Liver (tissue), 8 donors: ENCODE measurements at regions not wholly inside any gene's neighbourhood (a gene's known extent, or its start where the extent isn't known, plus 50 kb on each side); places are given as distances from the start of the nearest gene placed in this dataset.

Experiments used
- DNase-seq: peaks from one replicate; pipeline ENCODE4 v3.0.0-alpha.2; 2017; ENCODE audit warnings: low spot score
- H3K27ac ChIP-seq, 2 donors: one replicate each; pipeline ENCODE4 v1.7.0; 2013; ENCODE audit warnings: inconsistent platforms in 2 of 2, low read length in 2 of 2, control low read depth in 1 of 2, low read depth in 1 of 2, mild to moderate bottlenecking in 1 of 2
- H3K27me3 ChIP-seq, 4 donors: one replicate each; pipeline versions ENCODE4 v1.6.1 to v1.7.0; 2013; ENCODE audit warnings: low read length in 3 of 4, inconsistent platforms in 1 of 4, mild to moderate bottlenecking in 1 of 4, moderate library complexity in 1 of 4; ENCODE audit not compliant: control insufficient read depth in 4 of 4, insufficient read depth in 4 of 4
- H3K36me3 ChIP-seq, 4 donors: one replicate each; pipeline versions ENCODE4 v1.6.1 to v1.7.0; 2013; ENCODE audit warnings: low read length in 3 of 4, mild to moderate bottlenecking in 3 of 4, low read depth in 1 of 4, moderate library complexity in 1 of 4; ENCODE audit not compliant: control insufficient read depth in 4 of 4, insufficient read depth in 3 of 4
- H3K4me1 ChIP-seq, 4 donors: one replicate each; pipeline versions ENCODE4 v1.6.1 to v1.7.0; 2013; ENCODE audit warnings: low read length in 3 of 4, mild to moderate bottlenecking in 3 of 4, moderate library complexity in 1 of 4; ENCODE audit not compliant: control insufficient read depth in 4 of 4, insufficient read depth in 4 of 4
- H3K4me3 ChIP-seq, 3 donors: one replicate each; pipeline versions ENCODE4 v1.6.1 to v1.7.0; 2013; ENCODE audit warnings: low read length in 3 of 3, control low read depth in 1 of 3, low read depth in 1 of 3, mild to moderate bottlenecking in 1 of 3
- H3K9ac ChIP-seq, 2 donors: one replicate each; pipeline ENCODE4 v1.7.0; 2013; ENCODE audit warnings: low read length in 2 of 2, mild to moderate bottlenecking in 2 of 2, moderate library complexity in 2 of 2, control low read depth in 1 of 2, low read depth in 1 of 2
- H3K9me3 ChIP-seq, 4 donors: one replicate each; pipeline versions ENCODE4 v1.6.1 to v1.7.0; 2013; ENCODE audit warnings: low read length in 3 of 4; ENCODE audit not compliant: control insufficient read depth in 4 of 4
- EGR1 ChIP-seq, 2 donors: IDR thresholded peaks; 2 replicates each; pipeline ENCODE4 v1.6.1; 2016 to 2018; ENCODE audit warnings: antibody characterized with exemption in 2 of 2, low read depth in 2 of 2
- FOXA1 ChIP-seq: IDR thresholded peaks from 2 replicates; pipeline ENCODE4 v1.6.1; 2016; ENCODE audit warnings: antibody characterized with exemption
- FOXA2 ChIP-seq: IDR thresholded peaks from 2 replicates; pipeline ENCODE4 v1.6.1; 2016; ENCODE audit warnings: antibody characterized with exemption
- GABPA ChIP-seq, 2 donors: IDR thresholded peaks in 1 of 2; conservative IDR thresholded peaks in 1 of 2; 2 replicates each; pipeline ENCODE4 v1.6.1; 2016; ENCODE audit warnings: antibody characterized with exemption in 2 of 2, mild to moderate bottlenecking in 1 of 2, moderate library complexity in 1 of 2
- HNF4A ChIP-seq, 2 donors: conservative IDR thresholded peaks; 2 replicates each; pipeline ENCODE4 v1.6.1; 2016; ENCODE audit warnings: antibody characterized with exemption in 2 of 2, mild to moderate bottlenecking in 2 of 2
- HNF4G ChIP-seq: IDR thresholded peaks from 2 replicates; pipeline ENCODE4 v1.6.1; 2016; ENCODE audit warnings: antibody characterized with exemption
- JUND ChIP-seq, 2 donors: IDR thresholded peaks; 2 replicates each; pipeline ENCODE4 v1.6.1; 2016; ENCODE audit warnings: antibody characterized with exemption in 2 of 2
- NR2F2 ChIP-seq: IDR thresholded peaks from 2 replicates; pipeline ENCODE4 v1.6.1; 2016; ENCODE audit warnings: antibody characterized with exemption
- RAD21 ChIP-seq, 2 donors: IDR thresholded peaks; 2 replicates each; pipeline ENCODE4 v1.6.1; 2016; ENCODE audit warnings: antibody characterized with exemption in 2 of 2, mild to moderate bottlenecking in 2 of 2
- RXRA ChIP-seq, 2 donors: IDR thresholded peaks; 2 replicates each; pipeline ENCODE4 v1.6.1; 2017 to 2018; ENCODE audit warnings: antibody characterized with exemption in 2 of 2, mild to moderate bottlenecking in 1 of 2
- SP1 ChIP-seq: IDR thresholded peaks from 2 replicates; pipeline ENCODE4 v1.6.1; 2018; ENCODE audit warnings: antibody characterized with exemption, mild to moderate bottlenecking
- TAF1 ChIP-seq: conservative IDR thresholded peaks from 2 replicates; pipeline ENCODE4 v1.6.1; 2016; ENCODE audit warnings: antibody characterized with exemption, mild to moderate bottlenecking
- YY1 ChIP-seq: IDR thresholded peaks from 2 replicates; pipeline ENCODE4 v1.6.1; 2016; ENCODE audit warnings: antibody characterized with exemption, mild to moderate bottlenecking
- WGBS: extraction: QIAGEN DNeasy Blood & Tissue Kit; methylation state at CpG from one replicate; pipeline ENCODE4 v1.1.7; 2013; 5-methylcytosine and 5-hydroxymethylcytosine counted together
- TF ChIP-seq, protein P1 (sequence below): IDR thresholded peaks from 2 replicates; pipeline ENCODE4 v1.6.1; 2016; ENCODE audit warnings: antibody characterized with exemption, mild to moderate bottlenecking
- TF ChIP-seq, protein P2 (sequence below): IDR thresholded peaks from 2 replicates; pipeline ENCODE4 v1.6.1; 2016; ENCODE audit warnings: antibody characterized with exemption
- TF ChIP-seq, protein P3 (sequence below): fragments of 150-350 bp; IDR thresholded peaks from 2 replicates; pipeline ENCODE4 v1.5.1; 2017; ENCODE audit warnings: improper control_type of control experiment, low read depth, low read length; ENCODE audit not compliant: missing input control
- TF ChIP-seq, protein P4 (sequence below): IDR thresholded peaks from 2 replicates; pipeline ENCODE4 v1.6.1; 2016; ENCODE audit warnings: antibody characterized with exemption
- TF ChIP-seq, protein P5 (sequence below): IDR thresholded peaks from 2 replicates; pipeline ENCODE4 v1.6.1; 2016; ENCODE audit warnings: antibody characterized with exemption
- donor health status: healthy.
- donor health status: healthy.
- donor health status: healthy.
- donor health status: healthy.
- donor health status: healthy.

DNA sequence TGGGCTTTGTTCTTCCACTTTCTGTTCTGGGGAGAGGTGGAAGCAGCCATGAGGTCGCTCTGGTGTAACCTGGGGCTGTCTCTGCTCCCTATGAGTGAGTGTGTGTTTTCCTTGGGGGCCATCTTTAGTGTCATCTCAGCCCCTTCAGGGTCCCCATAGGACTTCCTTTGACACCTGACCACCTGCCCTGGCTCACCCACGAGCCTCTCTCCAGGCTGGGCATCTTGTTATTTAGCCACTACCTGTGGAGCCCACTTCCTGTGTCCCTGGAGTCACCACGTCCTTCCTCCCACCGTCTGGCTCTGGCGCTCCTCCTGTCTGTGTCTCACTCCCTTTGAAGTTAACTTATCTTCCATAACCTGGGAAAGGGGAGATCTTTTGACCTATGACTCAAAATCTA is 176.0 kb downstream of the UXS1 start (continued):
- TF ChIP-seq, protein P1, sequence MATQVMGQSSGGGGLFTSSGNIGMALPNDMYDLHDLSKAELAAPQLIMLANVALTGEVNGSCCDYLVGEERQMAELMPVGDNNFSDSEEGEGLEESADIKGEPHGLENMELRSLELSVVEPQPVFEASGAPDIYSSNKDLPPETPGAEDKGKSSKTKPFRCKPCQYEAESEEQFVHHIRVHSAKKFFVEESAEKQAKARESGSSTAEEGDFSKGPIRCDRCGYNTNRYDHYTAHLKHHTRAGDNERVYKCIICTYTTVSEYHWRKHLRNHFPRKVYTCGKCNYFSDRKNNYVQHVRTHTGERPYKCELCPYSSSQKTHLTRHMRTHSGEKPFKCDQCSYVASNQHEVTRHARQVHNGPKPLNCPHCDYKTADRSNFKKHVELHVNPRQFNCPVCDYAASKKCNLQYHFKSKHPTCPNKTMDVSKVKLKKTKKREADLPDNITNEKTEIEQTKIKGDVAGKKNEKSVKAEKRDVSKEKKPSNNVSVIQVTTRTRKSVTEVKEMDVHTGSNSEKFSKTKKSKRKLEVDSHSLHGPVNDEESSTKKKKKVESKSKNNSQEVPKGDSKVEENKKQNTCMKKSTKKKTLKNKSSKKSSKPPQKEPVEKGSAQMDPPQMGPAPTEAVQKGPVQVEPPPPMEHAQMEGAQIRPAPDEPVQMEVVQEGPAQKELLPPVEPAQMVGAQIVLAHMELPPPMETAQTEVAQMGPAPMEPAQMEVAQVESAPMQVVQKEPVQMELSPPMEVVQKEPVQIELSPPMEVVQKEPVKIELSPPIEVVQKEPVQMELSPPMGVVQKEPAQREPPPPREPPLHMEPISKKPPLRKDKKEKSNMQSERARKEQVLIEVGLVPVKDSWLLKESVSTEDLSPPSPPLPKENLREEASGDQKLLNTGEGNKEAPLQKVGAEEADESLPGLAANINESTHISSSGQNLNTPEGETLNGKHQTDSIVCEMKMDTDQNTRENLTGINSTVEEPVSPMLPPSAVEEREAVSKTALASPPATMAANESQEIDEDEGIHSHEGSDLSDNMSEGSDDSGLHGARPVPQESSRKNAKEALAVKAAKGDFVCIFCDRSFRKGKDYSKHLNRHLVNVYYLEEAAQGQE: no peak
- TF ChIP-seq YY1: no peak
- no peak for TF ChIP-seq HNF4A (conservative IDR thresholded peaks at IDR 0.05)
- TF ChIP-seq GABPA (IDR thresholded peaks at IDR 0.05 in 1 of 2, conservative IDR thresholded peaks at IDR 0.05 in 1 of 2): no peak
- no peak for TF ChIP-seq HNF4G

DNA sequence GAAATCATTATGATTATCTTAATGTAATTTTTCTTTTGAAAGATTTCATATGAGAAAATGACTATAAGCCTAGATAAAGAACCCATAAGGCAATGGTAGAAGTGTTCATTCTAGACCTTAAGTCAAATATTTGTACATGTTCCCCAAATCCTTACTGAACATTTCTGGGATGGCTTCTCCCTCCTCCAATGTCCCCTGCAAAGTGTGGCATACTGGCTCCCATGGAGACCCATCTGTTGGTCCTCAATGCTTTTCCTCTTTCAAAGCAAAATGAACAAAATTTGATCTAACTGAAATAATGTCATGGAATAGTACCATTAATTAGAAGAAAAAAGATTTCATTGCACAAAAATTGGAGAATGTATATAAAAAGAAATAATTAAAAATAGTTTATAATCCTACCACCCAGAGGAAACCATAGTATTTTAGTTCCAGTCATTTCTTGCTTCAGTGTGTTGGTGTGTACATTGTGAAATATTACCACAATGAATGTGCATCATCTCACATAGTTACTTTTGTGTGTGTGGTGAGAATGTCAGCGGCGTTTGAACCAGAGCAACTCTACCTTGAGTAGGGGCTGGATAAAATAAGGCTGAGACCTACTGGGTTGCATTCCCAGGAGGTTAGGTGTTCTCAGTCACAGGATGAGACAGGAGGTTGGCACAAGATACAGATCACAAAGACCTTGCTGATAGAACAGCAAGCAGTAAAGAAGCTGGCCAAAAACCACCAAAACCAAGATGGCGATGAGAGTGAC is 181.3 kb downstream of the UXS1 start:
- TF ChIP-seq, protein P2, sequence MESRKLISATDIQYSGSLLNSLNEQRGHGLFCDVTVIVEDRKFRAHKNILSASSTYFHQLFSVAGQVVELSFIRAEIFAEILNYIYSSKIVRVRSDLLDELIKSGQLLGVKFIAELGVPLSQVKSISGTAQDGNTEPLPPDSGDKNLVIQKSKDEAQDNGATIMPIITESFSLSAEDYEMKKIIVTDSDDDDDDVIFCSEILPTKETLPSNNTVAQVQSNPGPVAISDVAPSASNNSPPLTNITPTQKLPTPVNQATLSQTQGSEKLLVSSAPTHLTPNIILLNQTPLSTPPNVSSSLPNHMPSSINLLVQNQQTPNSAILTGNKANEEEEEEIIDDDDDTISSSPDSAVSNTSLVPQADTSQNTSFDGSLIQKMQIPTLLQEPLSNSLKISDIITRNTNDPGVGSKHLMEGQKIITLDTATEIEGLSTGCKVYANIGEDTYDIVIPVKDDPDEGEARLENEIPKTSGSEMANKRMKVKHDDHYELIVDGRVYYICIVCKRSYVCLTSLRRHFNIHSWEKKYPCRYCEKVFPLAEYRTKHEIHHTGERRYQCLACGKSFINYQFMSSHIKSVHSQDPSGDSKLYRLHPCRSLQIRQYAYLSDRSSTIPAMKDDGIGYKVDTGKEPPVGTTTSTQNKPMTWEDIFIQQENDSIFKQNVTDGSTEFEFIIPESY: no peak
- no peak for TF ChIP-seq RXRA (IDR thresholded peaks at IDR 0.05)
- TF ChIP-seq TAF1: no peak
- TF ChIP-seq NR2F2: no peak
- TF ChIP-seq HNF4A (conservative IDR thresholded peaks at IDR 0.05): no peak
- TF ChIP-seq YY1: no peak
- TF ChIP-seq FOXA1: no peak
- TF ChIP-seq SP1: no peak
- TF ChIP-seq JUND (IDR thresholded peaks at IDR 0.05): no peak
- no peak for TF ChIP-seq HNF4G
- TF ChIP-seq, protein P3, sequence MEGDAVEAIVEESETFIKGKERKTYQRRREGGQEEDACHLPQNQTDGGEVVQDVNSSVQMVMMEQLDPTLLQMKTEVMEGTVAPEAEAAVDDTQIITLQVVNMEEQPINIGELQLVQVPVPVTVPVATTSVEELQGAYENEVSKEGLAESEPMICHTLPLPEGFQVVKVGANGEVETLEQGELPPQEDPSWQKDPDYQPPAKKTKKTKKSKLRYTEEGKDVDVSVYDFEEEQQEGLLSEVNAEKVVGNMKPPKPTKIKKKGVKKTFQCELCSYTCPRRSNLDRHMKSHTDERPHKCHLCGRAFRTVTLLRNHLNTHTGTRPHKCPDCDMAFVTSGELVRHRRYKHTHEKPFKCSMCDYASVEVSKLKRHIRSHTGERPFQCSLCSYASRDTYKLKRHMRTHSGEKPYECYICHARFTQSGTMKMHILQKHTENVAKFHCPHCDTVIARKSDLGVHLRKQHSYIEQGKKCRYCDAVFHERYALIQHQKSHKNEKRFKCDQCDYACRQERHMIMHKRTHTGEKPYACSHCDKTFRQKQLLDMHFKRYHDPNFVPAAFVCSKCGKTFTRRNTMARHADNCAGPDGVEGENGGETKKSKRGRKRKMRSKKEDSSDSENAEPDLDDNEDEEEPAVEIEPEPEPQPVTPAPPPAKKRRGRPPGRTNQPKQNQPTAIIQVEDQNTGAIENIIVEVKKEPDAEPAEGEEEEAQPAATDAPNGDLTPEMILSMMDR: no peak
- TF ChIP-seq GABPA (IDR thresholded peaks at IDR 0.05 in 1 of 2, conservative IDR thresholded peaks at IDR 0.05 in 1 of 2): no peak
- TF ChIP-seq, protein P1: no peak
- no peak for TF ChIP-seq EGR1 (IDR thresholded peaks at IDR 0.05; ENCODE audit: low read depth in 2 of 2)
- no peak for TF ChIP-seq RAD21 (IDR thresholded peaks at IDR 0.05)
- TF ChIP-seq, protein P4, sequence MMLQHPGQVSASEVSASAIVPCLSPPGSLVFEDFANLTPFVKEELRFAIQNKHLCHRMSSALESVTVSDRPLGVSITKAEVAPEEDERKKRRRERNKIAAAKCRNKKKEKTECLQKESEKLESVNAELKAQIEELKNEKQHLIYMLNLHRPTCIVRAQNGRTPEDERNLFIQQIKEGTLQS: no peak
- no peak for TF ChIP-seq FOXA2
- TF ChIP-seq, protein P5, sequence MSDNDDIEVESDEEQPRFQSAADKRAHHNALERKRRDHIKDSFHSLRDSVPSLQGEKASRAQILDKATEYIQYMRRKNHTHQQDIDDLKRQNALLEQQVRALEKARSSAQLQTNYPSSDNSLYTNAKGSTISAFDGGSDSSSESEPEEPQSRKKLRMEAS: no peak
- peaks cover 0 to 3% (median under 1%) of the 10 kb centered on the region in 4 donors for H3K4me1 ChIP-seq
- 81% methylated on average over 3 of the region's 3 CpGs for WGBS
- no peak overlapping the region for H3K9ac ChIP-seq
- H3K9me3 ChIP-seq: peaks cover 0 to 3% (median 2%) of the 10 kb centered on the region in 4 donors
- no peak overlapping the region for H3K4me3 ChIP-seq
- no peaks in the 10 kb centered on the region for H3K36me3 ChIP-seq
- no peak for DNase-seq
- no peaks in the 10 kb centered on the region for H3K27me3 ChIP-seq
- H3K27ac ChIP-seq: no peak overlapping the region
